CD4-positive, alpha-beta T cell treated with Interferon alpha-2 for 1 hour (primary cell): ENCODE measurements at regions not wholly inside any gene's neighbourhood (a gene's known extent, or its start where the extent isn't known, plus 50 kb on each side); places are given as distances from the start of the nearest gene placed in this dataset.
A peak's percentile ranks its signal among the peaks of the same experiment; 100 is the strongest.
"Not testable (repeated sequence)": the region's sequence is repeated elsewhere in the genome, so short reads cannot be mapped to it uniquely, and the experiment has no call there.

Experiments used
- DNase-seq, 2 donors: peaks; one replicate each; pipeline ENCODE4 v3.0.0-alpha.2; 2020 to 2022

- no peak for DNase-seq
Measured at GRCh38 chr11:34830648-34831047, 85.5 kb downstream of the APIP start.

GRCh38 chr11:34830035-34830434 is 86.1 kb downstream of the APIP start:
- no peak for DNase-seq

- DNase-seq = no peak
Measured at GRCh38 chr11:34827228-34827627, 89.0 kb downstream of the APIP start.

GRCh38 chr11:34826384-34826726 is 89.8 kb downstream of the APIP start:
- DNase-seq = no peak

GRCh38 chr11:34825670-34826383 is 90.4 kb downstream of the APIP start:
- no peak for DNase-seq

- DNase-seq = no peak
Measured at GRCh38 chr11:34825315-34825669, 90.9 kb downstream of the APIP start.

- no peak for DNase-seq
Measured at GRCh38 chr11:34824425-34824824, 91.8 kb downstream of the APIP start.

GRCh38 chr11:34823639-34824038 is 92.5 kb downstream of the APIP start:
- no peak for DNase-seq

GRCh38 chr11:34823197-34823596 is 93.0 kb downstream of the APIP start:
- no peak for DNase-seq

- peak in 1 of 2 donors; percentile 28 for DNase-seq
Measured at GRCh38 chr11:34819740-34820482, 96.3 kb downstream of the APIP start.

- DNase-seq = not testable (repeated sequence)
Measured at GRCh38 chr11:34817812-34818211, 98.4 kb downstream of the APIP start.

- no peak for DNase-seq
Measured at GRCh38 chr11:34816698-34817213, 99.4 kb downstream of the APIP start.

GRCh38 chr11:34812905-34813576 is 103.1 kb downstream of the APIP start:
- no peak for DNase-seq

GRCh38 chr11:34811858-34812257 is 104.3 kb downstream of the APIP start:
- no peak for DNase-seq

GRCh38 chr11:34810107-34810562 is 106.0 kb downstream of the APIP start:
- DNase-seq = no peak

GRCh38 chr11:34809191-34810106 is 106.7 kb downstream of the APIP start:
- no peak for DNase-seq

- no peak for DNase-seq
Measured at GRCh38 chr11:34806875-34807274, 109.3 kb downstream of the APIP start.

GRCh38 chr11:34805937-34806336 is 110.2 kb downstream of the APIP start:
- DNase-seq = no peak

- DNase-seq = no peak
Measured at GRCh38 chr11:34799848-34800247, 116.3 kb downstream of the APIP start.

GRCh38 chr11:34798985-34799384 is 117.2 kb downstream of the APIP start:
- DNase-seq = no peak

GRCh38 chr11:34797497-34797896 is 118.7 kb downstream of the APIP start:
- DNase-seq = not testable (repeated sequence)

- no peak for DNase-seq
Measured at GRCh38 chr11:34795641-34796040, 120.5 kb downstream of the APIP start.

- DNase-seq = no peak
Measured at GRCh38 chr11:34794696-34795095, 121.5 kb downstream of the APIP start.
